NCI-H146 (cell line): ENCODE measurements at regions not wholly inside any gene's neighbourhood (a gene's known extent, or its start where the extent isn't known, plus 50 kb on each side); places are given as distances from the start of the nearest gene placed in this dataset.
"Not testable (repeated sequence)": the region's sequence is repeated elsewhere in the genome, so short reads cannot be mapped to it uniquely, and the experiment has no call there.

Experiments used
- DNase-seq: peaks from one replicate; lab custom pipeline; 2025; lab: John Stamatoyannopoulos, UW

DNA sequence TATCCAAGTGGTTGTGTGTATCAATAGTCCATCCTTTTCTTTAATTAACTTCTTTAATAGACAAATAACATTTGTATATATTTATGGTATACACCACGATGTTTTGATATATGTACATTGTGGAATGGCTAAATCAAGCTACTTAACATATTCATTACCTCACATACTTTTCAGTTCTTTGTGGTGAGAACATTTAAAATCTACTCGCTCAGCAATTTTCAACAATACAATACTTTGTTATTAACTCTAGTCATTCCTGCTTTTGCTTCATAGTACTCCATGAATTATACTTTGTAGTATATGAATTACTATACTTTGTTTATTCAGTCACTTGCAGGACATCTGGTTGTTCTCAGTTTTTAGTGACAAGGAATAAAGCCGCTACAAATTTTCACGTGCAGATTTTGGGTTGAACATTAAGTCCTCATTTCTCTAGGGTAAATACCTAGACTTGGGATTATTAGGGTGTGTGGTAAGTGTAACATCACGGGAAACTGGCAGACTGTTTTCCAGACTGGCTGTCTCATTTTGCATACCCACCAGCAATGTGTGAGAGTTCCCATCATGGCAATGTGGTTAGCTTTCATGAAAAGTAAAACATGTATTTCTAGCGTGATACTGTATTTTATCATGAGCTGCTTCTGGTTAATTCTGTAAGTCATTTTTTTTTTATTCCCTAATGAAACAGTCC, 354.4 kb upstream of the WWC1 start:
- no peak for DNase-seq

DNA sequence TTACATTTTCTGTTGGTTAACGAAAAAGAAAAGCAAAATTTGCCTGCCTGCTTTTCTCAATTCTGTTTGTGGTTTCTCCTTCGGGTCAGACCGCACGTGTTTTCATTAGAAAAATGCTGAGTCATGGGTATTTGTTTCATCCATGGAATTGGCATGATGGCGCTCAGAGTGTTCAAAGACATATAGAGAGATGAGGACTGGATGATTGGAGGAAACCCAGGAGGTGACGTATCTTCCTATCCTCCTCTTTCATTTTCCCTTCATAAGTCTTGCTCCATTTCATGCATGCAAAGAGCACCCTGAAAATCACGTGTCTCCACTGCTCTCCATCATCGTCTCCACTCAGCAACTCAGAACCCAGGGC, 353.8 kb upstream of the WWC1 start:
- DNase-seq, result no peak

DNA sequence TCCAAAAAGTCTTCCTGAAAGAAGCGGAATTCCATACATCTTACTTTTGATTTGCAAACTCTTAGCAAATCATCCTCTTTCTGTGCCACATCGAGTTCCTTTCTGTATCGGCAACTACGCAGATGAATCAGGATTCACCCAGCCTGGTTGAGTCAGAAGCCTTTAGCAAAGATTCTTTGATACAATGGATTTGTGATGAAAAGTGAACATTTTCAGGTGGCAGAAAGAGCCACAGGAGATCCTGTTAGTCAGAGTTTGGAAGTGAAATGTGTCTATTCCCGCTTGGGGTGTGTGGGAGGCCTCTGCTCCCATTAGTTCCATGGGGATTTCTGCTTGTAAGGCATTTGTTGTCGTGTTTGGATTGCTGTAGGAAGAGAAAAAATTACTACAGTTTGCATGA, 351.8 kb upstream of the WWC1 start:
- no peak for DNase-seq

DNA sequence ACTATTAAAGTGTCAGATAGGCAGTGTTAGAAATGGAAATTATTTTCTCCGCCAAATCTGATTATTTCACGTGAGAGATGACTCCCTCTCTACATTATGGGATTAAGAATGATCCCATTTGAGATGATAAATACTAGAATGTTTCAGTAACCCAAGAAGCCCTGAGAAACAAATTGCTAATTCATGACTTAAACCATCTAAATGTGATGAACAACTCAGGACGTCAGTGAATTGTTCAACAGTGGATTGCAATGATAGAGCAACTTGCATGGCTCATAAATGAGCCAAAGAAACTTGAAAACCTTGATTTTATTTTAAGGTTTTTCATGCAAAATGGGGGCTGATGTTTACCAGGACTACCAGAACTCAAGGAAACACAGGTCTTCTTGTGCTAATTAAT, 350.5 kb upstream of the WWC1 start:
- DNase-seq, result no peak

DNA sequence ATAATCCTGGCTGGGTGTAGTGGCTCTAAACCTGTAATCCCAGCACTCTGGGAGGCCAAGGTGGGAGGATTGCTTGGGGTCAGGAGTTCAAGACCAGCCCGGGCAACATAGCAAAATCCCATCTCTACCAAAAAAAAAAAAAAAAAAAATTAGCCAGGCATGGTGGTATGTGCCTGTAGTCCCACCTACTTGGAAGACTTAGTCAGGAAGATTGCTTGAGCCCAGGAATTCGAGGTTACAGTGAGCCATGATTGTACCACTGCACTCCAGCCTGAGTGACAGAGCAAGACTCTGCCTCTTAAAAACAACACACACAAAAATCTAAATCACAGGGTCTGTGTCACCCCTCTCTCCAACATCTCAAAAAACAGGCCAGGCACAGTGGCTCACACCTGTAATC, 349.9 kb upstream of the WWC1 start:
- not testable (repeated sequence) for DNase-seq

- no peak for DNase-seq
Observed at GRCh38 chr5:167943343-167943742, 348.1 kb upstream of the WWC1 start.

GRCh38 chr5:167944121-167944852, 347.2 kb upstream of the WWC1 start:
- no peak for DNase-seq

- DNase-seq, result no peak
Observed at GRCh38 chr5:167945542-167946384, 345.7 kb upstream of the WWC1 start.

GRCh38 chr5:167947306-167947705, 344.1 kb upstream of the WWC1 start:
- no peak for DNase-seq

DNA sequence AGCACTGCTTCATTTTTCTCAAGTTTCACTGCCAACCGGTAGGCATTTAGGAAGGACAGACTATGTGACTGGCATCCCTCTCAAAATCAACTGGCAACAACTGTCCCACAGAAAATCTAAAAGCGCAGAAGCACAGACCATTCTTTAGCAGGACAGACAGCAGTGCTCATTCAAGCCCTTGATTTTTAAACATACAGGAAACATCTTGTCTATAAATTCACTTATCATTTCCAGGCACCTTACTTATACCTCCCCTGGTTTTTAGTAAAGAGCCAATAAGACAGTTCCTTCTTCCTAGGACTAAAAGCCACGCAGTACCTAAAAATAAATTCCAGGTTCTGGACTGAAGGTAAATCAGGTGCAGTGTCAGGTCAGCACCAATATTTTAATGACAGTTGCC, 343.2 kb upstream of the WWC1 start:
- DNase-seq, result no peak

GRCh38 chr5:167949435-167949834, 342.0 kb upstream of the WWC1 start:
- DNase-seq, result no peak

GRCh38 chr5:167950126-167950721, 341.2 kb upstream of the WWC1 start:
- no peak for DNase-seq

- no peak for DNase-seq
Observed at GRCh38 chr5:167951116-167951515, 340.3 kb upstream of the WWC1 start.

DNA sequence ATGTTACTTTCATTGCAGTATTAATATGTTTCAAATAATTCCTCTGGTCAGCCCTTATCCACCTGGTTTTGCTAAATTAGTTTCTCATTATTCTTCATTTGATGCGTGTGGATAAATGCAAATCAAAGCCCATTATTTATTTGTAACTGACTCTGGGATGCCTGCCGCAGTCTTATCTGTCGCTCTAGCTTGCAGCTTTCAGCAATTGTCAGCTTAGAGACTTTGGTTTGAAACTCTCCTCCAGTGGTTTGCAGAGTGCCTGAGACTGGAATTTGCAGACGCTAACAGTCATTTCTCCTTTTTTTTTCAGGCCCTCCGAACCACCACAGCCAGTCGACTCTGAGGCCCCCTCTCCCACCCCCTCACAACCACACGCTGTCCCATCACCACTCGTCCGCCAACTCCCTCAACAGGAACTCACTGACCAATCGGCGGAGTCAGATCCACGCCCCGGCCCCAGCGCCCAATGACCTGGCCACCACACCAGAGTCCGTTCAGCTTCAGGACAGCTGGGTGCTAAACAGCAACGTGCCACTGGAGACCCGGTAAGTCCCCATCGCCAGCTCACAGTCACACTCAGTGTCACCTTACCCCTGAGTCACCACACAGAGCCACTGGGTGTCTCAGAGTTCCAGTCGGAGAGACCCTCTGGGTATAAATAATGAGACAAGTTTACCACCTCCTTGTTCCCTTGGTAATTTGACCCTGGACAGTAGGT, 339.0 kb upstream of the WWC1 start:
- no peak for DNase-seq

GRCh38 chr5:167953151-167953798, 338.2 kb upstream of the WWC1 start:
- DNase-seq, result no peak

DNA sequence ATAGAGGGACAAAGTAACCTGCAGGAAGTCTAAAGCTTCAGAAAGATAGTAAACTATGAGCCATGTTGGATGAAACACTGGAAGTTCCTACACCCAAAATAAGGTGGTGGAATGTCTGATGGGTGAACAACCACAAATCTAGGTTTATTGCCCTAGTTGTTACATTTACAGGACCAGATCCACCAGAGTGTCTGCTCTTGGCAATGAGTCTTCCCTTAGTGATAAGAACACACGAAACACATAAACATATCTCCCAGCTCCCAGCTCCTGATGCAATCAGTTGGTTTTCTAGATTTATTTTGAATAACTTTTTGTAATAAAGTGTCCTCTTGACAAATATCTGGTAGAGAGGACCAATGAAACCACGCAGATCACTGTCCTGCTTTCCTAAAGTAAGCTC, 329.7 kb upstream of the WWC1 start:
- DNase-seq, result no peak

GRCh38 chr5:167964529-167964928, 326.9 kb upstream of the WWC1 start:
- no peak for DNase-seq

DNA sequence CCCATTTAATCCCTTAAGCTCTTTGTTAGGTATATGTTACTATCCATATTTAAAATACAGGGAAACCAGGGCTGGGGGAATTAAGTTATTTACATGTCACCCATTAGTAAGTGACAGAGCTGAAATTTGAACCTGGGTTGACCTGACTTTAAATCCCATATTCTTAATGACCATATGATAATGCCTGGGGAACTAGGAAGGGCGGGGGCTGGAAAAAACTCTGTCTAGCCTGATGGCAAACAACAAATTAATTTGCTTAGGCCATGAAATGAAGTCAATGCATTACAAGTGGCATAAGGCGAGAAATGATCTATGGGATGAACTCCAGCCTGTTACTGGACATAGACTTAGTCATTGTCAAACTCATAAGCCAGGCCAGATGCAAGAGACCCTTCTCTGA, 325.7 kb upstream of the WWC1 start:
- DNase-seq, result no peak

DNA sequence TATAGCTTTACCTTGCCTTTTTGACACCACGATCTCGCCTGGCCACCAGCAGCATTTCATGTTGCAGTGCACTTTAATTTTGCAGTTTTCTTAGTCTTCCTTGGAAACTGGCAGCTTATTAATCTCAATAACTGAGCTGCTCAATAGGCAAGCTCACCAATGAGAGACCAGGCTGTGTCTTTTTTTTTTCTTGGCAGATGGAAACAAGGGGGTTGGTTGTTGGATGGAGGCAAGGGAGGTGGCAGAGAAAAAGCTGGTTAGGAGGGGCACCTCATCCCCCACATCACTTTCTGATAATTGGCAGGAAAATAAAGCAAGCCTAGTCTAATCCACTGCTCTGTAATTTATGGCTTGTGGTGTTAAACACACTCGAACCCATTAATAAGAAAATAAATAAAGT, 324.5 kb upstream of the WWC1 start:
- DNase-seq, result no peak

GRCh38 chr5:167967494-167968177, 323.8 kb upstream of the WWC1 start:
- no peak for DNase-seq

- DNase-seq, result no peak
Observed at GRCh38 chr5:167968837-167969236, 322.6 kb upstream of the WWC1 start.
